H1 (cell line): ENCODE measurements at regions not wholly inside any gene's neighbourhood (a gene's known extent, or its start where the extent isn't known, plus 50 kb on each side); places are given as distances from the start of the nearest gene placed in this dataset.

Source experiments
- CHD7 ChIP-seq: fragments of 300-600 bp; sonication (generic); IDR thresholded peaks from 2 replicates; pipeline ENCODE4 v1.7.1; 2012; ENCODE audit warnings: low read length, moderate library complexity, mild to moderate bottlenecking, inconsistent platforms; ENCODE audit not compliant: insufficient replicate concordance
- CTBP2 ChIP-seq: IDR thresholded peaks from 2 replicates; pipeline ENCODE4 v1.7.0; 2011; ENCODE audit warnings: borderline replicate concordance, mild to moderate bottlenecking, moderate library complexity, mixed read lengths, low read length; ENCODE audit not compliant: insufficient read depth, insufficient read length
- EP300 ChIP-seq, 2 experiments: IDR thresholded peaks; 1 replicate in 1 of 2; 2 replicates in 1 of 2; pipeline ENCODE4 v1.6.1; 2011 to 2012; ENCODE audit warnings: low read depth in 2 of 2, low read length in 2 of 2, mild to moderate bottlenecking in 2 of 2, borderline replicate concordance in 1 of 2, inconsistent platforms in 1 of 2, moderate library complexity in 1 of 2
- KDM5A ChIP-seq: fragments of 200-600 bp; IDR thresholded peaks from 2 replicates; pipeline ENCODE4 v1.7.1; 2012; ENCODE audit warnings: mild to moderate bottlenecking, low read length, inconsistent platforms, mixed read lengths
- MAX ChIP-seq: IDR thresholded peaks from 2 replicates; pipeline ENCODE4 v1.6.1; 2012; ENCODE audit warnings: inconsistent platforms
- NANOG ChIP-seq: IDR thresholded peaks from 2 replicates; pipeline ENCODE4 v1.6.1; 2011; ENCODE audit warnings: low read length, low read depth, mild to moderate bottlenecking, inconsistent platforms; ENCODE audit not compliant: insufficient read depth, poor library complexity, severe bottlenecking
- SIRT6 ChIP-seq: IDR thresholded peaks from one replicate; pipeline ENCODE4 v1.7.1; 2012; ENCODE audit warnings: low read length, inconsistent platforms
- TCF12 ChIP-seq: IDR thresholded peaks from 2 replicates; pipeline ENCODE4 v1.6.1; 2011; ENCODE audit warnings: low read depth, mild to moderate bottlenecking, low read length
- ZNF274 ChIP-seq: IDR thresholded peaks from 2 replicates; pipeline ENCODE4 v1.7.0; 2012; ENCODE audit warnings: low read length, borderline replicate concordance; ENCODE audit errors: extremely low read depth
- TF ChIP-seq, protein P1 (sequence below): IDR thresholded peaks from 2 replicates; pipeline ENCODE4 v1.6.1; 2012; ENCODE audit warnings: low read length, inconsistent platforms

- TF ChIP-seq CHD7 (no peak), NANOG (no peak), MAX (no peak), TCF12 (no peak), ZNF274 (no peak), EP300 (IDR thresholded peaks at IDR 0.05; ENCODE audit: borderline replicate concordance in 1 of 2, low read depth in 2 of 2, low read length in 2 of 2) (no peak), SIRT6 (no peak), KDM5A (no peak), CTBP2 (no peak)
- TF ChIP-seq, protein P1, sequence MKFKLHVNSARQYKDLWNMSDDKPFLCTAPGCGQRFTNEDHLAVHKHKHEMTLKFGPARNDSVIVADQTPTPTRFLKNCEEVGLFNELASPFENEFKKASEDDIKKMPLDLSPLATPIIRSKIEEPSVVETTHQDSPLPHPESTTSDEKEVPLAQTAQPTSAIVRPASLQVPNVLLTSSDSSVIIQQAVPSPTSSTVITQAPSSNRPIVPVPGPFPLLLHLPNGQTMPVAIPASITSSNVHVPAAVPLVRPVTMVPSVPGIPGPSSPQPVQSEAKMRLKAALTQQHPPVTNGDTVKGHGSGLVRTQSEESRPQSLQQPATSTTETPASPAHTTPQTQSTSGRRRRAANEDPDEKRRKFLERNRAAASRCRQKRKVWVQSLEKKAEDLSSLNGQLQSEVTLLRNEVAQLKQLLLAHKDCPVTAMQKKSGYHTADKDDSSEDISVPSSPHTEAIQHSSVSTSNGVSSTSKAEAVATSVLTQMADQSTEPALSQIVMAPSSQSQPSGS = no peak
Observed at GRCh38 chr5:56680731-56681130, 134.6 kb upstream of the MAP3K1 start (continued).
